GM12875 (cell line): ENCODE measurements at regions not wholly inside any gene's neighbourhood (a gene's known extent, or its start where the extent isn't known, plus 50 kb on each side); places are given as distances from the start of the nearest gene placed in this dataset.

Experiments used
- H3K4me3 ChIP-seq: one replicate; pipeline ENCODE4 v1.5.1; 2011; ENCODE audit warnings: low read depth, low read length, control low read depth
- CTCF ChIP-seq: IDR thresholded peaks from 2 replicates; pipeline ENCODE4 v1.5.1; 2011; ENCODE audit warnings: low read depth, mild to moderate bottlenecking, control low read depth, inconsistent platforms, low read length, moderate library complexity, borderline replicate concordance; ENCODE audit not compliant: insufficient read depth

- TF ChIP-seq CTCF = no peak
- H3K4me3 ChIP-seq = no peak overlapping the region
These were observed 76.1 kb upstream of the GAP43 start for GRCh38 chr3:115547207-115547606.

- H3K4me3 ChIP-seq = no peak overlapping the region
- TF ChIP-seq CTCF = no peak
These were observed 74.7 kb upstream of the GAP43 start for GRCh38 chr3:115548611-115549010.

DNA sequence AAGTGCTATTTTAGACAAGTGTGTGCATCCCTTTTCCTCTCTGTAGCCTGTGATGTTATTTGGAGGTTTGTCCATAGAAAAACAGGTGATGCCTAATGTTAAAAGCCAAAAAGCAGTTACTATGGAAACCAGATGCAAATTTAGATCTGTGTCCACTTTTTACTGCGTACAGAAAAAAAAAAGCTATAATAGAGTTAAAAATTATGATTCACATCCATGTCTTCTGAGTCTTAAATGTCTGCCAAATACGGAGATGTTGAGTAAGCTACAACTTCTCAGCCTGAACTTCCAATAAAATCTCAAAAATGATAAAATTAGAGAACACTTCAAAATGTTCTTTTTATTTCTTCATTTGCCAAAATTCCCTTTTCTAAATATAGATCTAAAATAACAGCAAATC is 74.2 kb upstream of the GAP43 start:
- no peak for TF ChIP-seq CTCF

GRCh38 chr3:115550285-115550761 is 73.0 kb upstream of the GAP43 start:
- H3K4me3 ChIP-seq = no peak overlapping the region
- no peak for TF ChIP-seq CTCF

More for the DNA sequence above, 74.2 kb upstream of the GAP43 start:
- no peak overlapping the region for H3K4me3 ChIP-seq

- H3K4me3 ChIP-seq = no peak overlapping the region
- TF ChIP-seq CTCF = no peak
These were observed 72.3 kb upstream of the GAP43 start for GRCh38 chr3:115551016-115551415.

DNA sequence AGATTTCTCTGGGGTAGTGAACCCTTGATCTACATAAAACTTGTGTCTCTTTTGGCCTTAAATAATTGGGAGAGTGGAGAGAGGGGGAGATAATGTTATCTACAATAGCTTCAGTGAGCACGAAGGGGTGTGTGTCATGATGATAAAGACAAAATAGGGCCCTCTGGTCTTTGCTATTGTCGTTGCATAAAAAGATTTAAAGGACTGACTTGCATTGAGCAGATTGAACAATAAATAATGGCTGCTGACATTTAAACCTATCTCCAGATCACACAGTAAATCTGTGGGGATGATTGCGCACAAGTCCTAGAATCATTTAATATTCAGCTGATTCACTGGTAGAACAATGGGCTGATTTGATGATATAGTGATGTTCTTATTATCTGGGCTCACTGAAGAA is 71.3 kb upstream of the GAP43 start:
- no peak for TF ChIP-seq CTCF
- H3K4me3 ChIP-seq = no peak overlapping the region

DNA sequence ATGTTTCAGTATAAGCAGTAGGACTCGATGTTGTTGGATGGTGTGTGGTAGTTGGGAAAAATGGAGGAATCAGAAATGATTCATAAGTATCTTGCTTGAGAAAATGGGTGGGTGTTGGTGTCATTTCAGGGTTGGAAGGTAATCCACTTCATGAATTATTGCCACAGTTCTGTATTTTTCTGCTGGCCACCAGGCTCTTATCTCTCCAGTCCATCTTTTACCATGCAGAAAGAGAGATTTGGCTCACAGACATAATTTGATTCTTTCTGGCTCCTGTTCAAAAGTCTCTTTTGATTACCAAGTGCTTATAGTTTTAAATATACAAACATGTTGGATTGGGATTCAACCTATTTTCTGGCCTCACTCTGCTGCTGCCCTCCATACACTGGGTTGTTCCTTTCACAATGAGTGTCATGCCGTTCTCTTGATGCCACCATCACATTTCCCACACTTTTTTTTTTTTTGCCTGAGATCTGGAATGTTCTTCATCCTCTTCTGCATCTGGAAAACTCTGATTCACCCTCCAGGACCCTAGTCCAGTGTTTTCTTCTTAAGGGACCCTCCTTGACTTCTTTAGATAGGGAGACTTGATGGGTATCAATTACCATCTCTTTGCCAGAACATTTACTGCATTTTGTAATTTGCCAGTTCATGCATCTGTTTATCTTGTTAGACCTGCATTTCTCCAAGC is 69.4 kb upstream of the GAP43 start:
- H3K4me3 ChIP-seq = no peak overlapping the region
- no peak for TF ChIP-seq CTCF
